ENCODE measurements at regions not wholly inside any gene's neighbourhood (a gene's known extent, or its start where the extent isn't known, plus 50 kb on each side); places are given as distances from the start of the nearest gene placed in this dataset.

- ChIA-PET POLR2A (no interaction called here), CTCF (no interaction called here)
- Mint-ChIP-seq H3K36me3 (peaks cover 11% of the 10 kb centered on the region), H3K4me3 (no peak overlapping the region), H3K9me3 (peaks cover 16% of the 10 kb centered on the region), H3K27me3 (ENCODE audit: low read depth) (no peaks in the 10 kb centered on the region), H3K27ac (no peak overlapping the region), H3K4me1 (no peaks in the 10 kb centered on the region)
- TF ChIP-seq ATF1 (CRISPR knock-in tag; IDR thresholded peaks at IDR 0.05) (no peak), RORB (CRISPR knock-in tag; IDR thresholded peaks at IDR 0.05) (no peak), SP1 (CRISPR knock-in tag; conservative IDR thresholded peaks at IDR 0.05) (no peak), FOXP1 (CRISPR knock-in tag; IDR thresholded peaks at IDR 0.05; ENCODE audit: borderline replicate concordance) (no peak), ETV6 (CRISPR knock-in tag; IDR thresholded peaks at IDR 0.05) (no peak)
- no peak for DNase-seq (ENCODE audit: low spot score)
- ATAC-seq = no peak
Measured at GRCh38 chr18:65073060-65073550, 677.7 kb upstream of the CDH7 start.

- Mint-ChIP-seq H3K4me1 (no peaks in the 10 kb centered on the region), H3K27ac (no peak overlapping the region), H3K36me3 (no peaks in the 10 kb centered on the region), H3K9me3 (peaks cover 4% of the 10 kb centered on the region; the same call in 1 of the 2 replicates), H3K4me3 (no peak overlapping the region), H3K27me3 (ENCODE audit: low read depth) (no peaks in the 10 kb centered on the region)
- no peak for ATAC-seq
- TF ChIP-seq ZBTB21 (CRISPR knock-in tag; IDR thresholded peaks at IDR 0.05; ENCODE audit: borderline replicate concordance) = no peak
- no peak for TF ChIP-seq EMX1 (CRISPR knock-in tag; IDR thresholded peaks at IDR 0.05)
- no peak for TF ChIP-seq NR1H2 (CRISPR knock-in tag; IDR thresholded peaks at IDR 0.05)
- no peak for TF ChIP-seq SOX15 (CRISPR knock-in tag; IDR thresholded peaks at IDR 0.05)
- TF ChIP-seq KAT7 (CRISPR knock-in tag; IDR thresholded peaks at IDR 0.05; ENCODE audit: borderline replicate concordance) = no peak
- no peak for TF ChIP-seq TCF7 (CRISPR knock-in tag; IDR thresholded peaks at IDR 0.05; ENCODE audit: low read depth)
- TF ChIP-seq PREB (CRISPR knock-in tag; IDR thresholded peaks at IDR 0.05; ENCODE audit: borderline replicate concordance) = no peak
- TF ChIP-seq ZNF281 (CRISPR knock-in tag; IDR thresholded peaks at IDR 0.05) = no peak
- no peak for DNase-seq (ENCODE audit: low spot score)
- POLR2A ChIA-PET = no interaction called here
- CTCF ChIA-PET = no interaction called here
Measured at GRCh38 chr18:65057439-65058083, 693.3 kb upstream of the CDH7 start.

- ChIA-PET POLR2A (no interaction called here), CTCF (no interaction called here)
- no peaks in the 10 kb centered on the region for H3K27me3 Mint-ChIP-seq (ENCODE audit: low read depth)
- peaks cover 4% of the 10 kb centered on the region; the same call in 1 of the 2 replicates for H3K9me3 Mint-ChIP-seq
- no peaks in the 10 kb centered on the region for H3K4me1 Mint-ChIP-seq
- ATAC-seq (no peak), DNase-seq (ENCODE audit: low spot score) (no peak)
- no peak overlapping the region for H3K4me3 Mint-ChIP-seq
- H3K36me3 Mint-ChIP-seq = no peaks in the 10 kb centered on the region
- H3K27ac Mint-ChIP-seq = no peak overlapping the region
- no peak for TF ChIP-seq STAT6 (CRISPR knock-in tag; conservative IDR thresholded peaks at IDR 0.05; ENCODE audit: low read depth)
- TF ChIP-seq E2F4 (CRISPR knock-in tag; IDR thresholded peaks at IDR 0.05; ENCODE audit: borderline replicate concordance, low read depth) = no peak
- TF ChIP-seq USF1 (CRISPR knock-in tag; IDR thresholded peaks at IDR 0.05) = no peak
- no peak for TF ChIP-seq ZMAT4 (CRISPR knock-in tag; IDR thresholded peaks at IDR 0.05)
- no peak for TF ChIP-seq MAX (CRISPR knock-in tag; IDR thresholded peaks at IDR 0.05)
Measured at GRCh38 chr18:65056575-65056974, 694.2 kb upstream of the CDH7 start.
